A549 (cell line): ENCODE measurements at regions not wholly inside any gene's neighbourhood (a gene's known extent, or its start where the extent isn't known, plus 50 kb on each side); places are given as distances from the start of the nearest gene placed in this dataset.

Experiments
- ATAC-seq, 2 experiments: fragments of 200-7000 bp in 1 of 2; fragments of >200 bp in 1 of 2; cut with Nextera tagmentation in 1 of 2; cut with Tn5 transposase in 1 of 2; 3 replicates each; pipeline versions ENCODE4 v1.8.0 to v1.9.1; 2018 to 2020; ENCODE audit warnings: mild to moderate bottlenecking in 1 of 2, moderate library complexity in 1 of 2
- CTCF ChIA-PET: fragments of 300-600 bp; sonication (Branson Sonifier 250); formaldehyde crosslinking; extraction: SDS; loops from one replicate; lab custom pipeline; 2021; ENCODE audit warnings: antibody characterized with exemption, inconsistent platforms; lab: Yijun Ruan, JAX
- POLR2A ChIA-PET: fragments of 350-600 bp; formaldehyde crosslinking; extraction: SDS; loops from one replicate; lab custom pipeline; 2021; ENCODE audit warnings: antibody characterized with exemption, inconsistent platforms; lab: Yijun Ruan, JAX
- DNase-seq, 2 experiments: peaks; one replicate each; pipeline versions ENCODE4 v3.0.0 to v3.0.0-alpha.2; 2011 to 2016; ENCODE audit warnings: low read depth in 1 of 2, low spot score in 1 of 2
- FAIRE-seq: peaks from 2 replicates; lab custom pipeline; 2011; peaks lifted over from hg19 to GRCh38; lab: Jason Lieb, UNC
- H3K27ac ChIP-seq, 2 experiments: fragments of >200 bp; sonication (Bioruptor Twin); formaldehyde crosslinking; 3 replicates each; pipeline ENCODE4 v1.5.1; 2016 to 2017
- H3K4me1 ChIP-seq: fragments of >200 bp; sonication (Bioruptor Twin); formaldehyde crosslinking; 3 replicates; pipeline ENCODE4 v1.6.1; 2016
- H3K4me2 ChIP-seq: fragments of >200 bp; sonication (Bioruptor Twin); formaldehyde crosslinking; 3 replicates; pipeline ENCODE4 v1.6.1; 2016
- H3K4me3 ChIP-seq: fragments of >200 bp; sonication (Bioruptor Twin); formaldehyde crosslinking; 3 replicates; pipeline ENCODE4 v1.5.1; 2016
- H3K9me3 ChIP-seq: fragments of >200 bp; sonication (Bioruptor Twin); formaldehyde crosslinking; 3 replicates; pipeline ENCODE4 v1.6.1; 2016
- CEBPB ChIP-seq, 2 experiments: fragments of >200 bp in 1 of 2; sonication (Bioruptor Twin) in 1 of 2; formaldehyde crosslinking in 1 of 2; IDR thresholded peaks; 2 replicates each; pipeline ENCODE4 v1.6.1; 2012 to 2016
- CHD4 ChIP-seq: fragments of 200-600 bp; sonication (generic); IDR thresholded peaks from 2 replicates; pipeline ENCODE4 v1.6.1; 2016; ENCODE audit warnings: antibody characterized with exemption, mild to moderate bottlenecking, borderline replicate concordance
- EHF ChIP-seq: fragments of 250-450 bp; sonication (Bioruptor Pico); IDR thresholded peaks from 2 replicates; pipeline ENCODE4 v1.5.0; 2020; ENCODE audit warnings: mild to moderate bottlenecking
- EP300 ChIP-seq, 2 experiments: fragments of >200 bp; sonication (Bioruptor Twin); formaldehyde crosslinking; IDR thresholded peaks; 2 replicates in 1 of 2; 3 replicates in 1 of 2; pipeline ENCODE4 v1.6.1; 2016 to 2017
- GATA3 ChIP-seq: IDR thresholded peaks from 2 replicates; pipeline ENCODE4 v1.6.1; 2012; ENCODE audit warnings: borderline replicate concordance
- HDAC2 ChIP-seq: fragments of 200-600 bp; sonication (generic); IDR thresholded peaks from 2 replicates; pipeline ENCODE4 v1.6.1; 2016
- JUN ChIP-seq, 2 experiments: fragments of >200 bp; sonication (Bioruptor Twin); formaldehyde crosslinking; IDR thresholded peaks; 2 replicates in 1 of 2; 3 replicates in 1 of 2; pipeline ENCODE4 v1.6.1; 2016 to 2017
- KDM1A ChIP-seq: fragments of 200-600 bp; sonication (generic); IDR thresholded peaks from 2 replicates; pipeline ENCODE4 v1.6.1; 2016; ENCODE audit warnings: low read depth, mild to moderate bottlenecking
- NPAS2 ChIP-seq: fragments of 250-450 bp; sonication (Bioruptor Pico); IDR thresholded peaks from 2 replicates; pipeline ENCODE4 v1.8.0; 2022; ENCODE audit warnings: mild to moderate bottlenecking, moderate library complexity, borderline replicate concordance
- RAD21 ChIP-seq, 2 experiments: fragments of >200 bp in 1 of 2; sonication (Bioruptor Twin) in 1 of 2; formaldehyde crosslinking in 1 of 2; IDR thresholded peaks in 1 of 2; conservative IDR thresholded peaks in 1 of 2; 2 replicates in 1 of 2; 3 replicates in 1 of 2; pipeline ENCODE4 v1.6.1; 2012 to 2018; ENCODE audit warnings: inconsistent platforms in 1 of 2
- TP53 ChIP-seq: fragments of 250-450 bp; sonication (Bioruptor Pico); IDR thresholded peaks from 2 replicates; pipeline ENCODE4 v1.5.0; 2021; ENCODE audit warnings: mild to moderate bottlenecking, moderate library complexity
- ZC3H11A ChIP-seq: fragments of 450-650 bp; IDR thresholded peaks from 2 replicates; pipeline ENCODE4 v1.6.1; 2014; ENCODE audit warnings: antibody characterized with exemption, mild to moderate bottlenecking
- ZSCAN20 ChIP-seq: fragments of 250-450 bp; sonication (Bioruptor Pico); IDR thresholded peaks from 2 replicates; pipeline ENCODE4 v1.8.0; 2022; ENCODE audit warnings: mild to moderate bottlenecking, moderate library complexity
- WGBS: methylation state at CpG from one replicate; pipeline ENCODE4 v1.1.6; 2017; ENCODE audit errors: missing lambda C conversion rate; 5-methylcytosine and 5-hydroxymethylcytosine counted together
- TF ChIP-seq, protein P1 (sequence below): fragments of 200-600 bp; sonication (generic); IDR thresholded peaks from 2 replicates; pipeline ENCODE4 v1.6.1; 2016; ENCODE audit warnings: antibody characterized with exemption, mild to moderate bottlenecking, moderate library complexity
- TF ChIP-seq, protein P2 (sequence below): fragments of >200 bp; sonication (Bioruptor Twin); formaldehyde crosslinking; IDR thresholded peaks from 3 replicates; pipeline ENCODE4 v1.5.1; 2016
- TF ChIP-seq, protein P3 (sequence below): fragments of 150-350 bp; IDR thresholded peaks from 2 replicates; pipeline ENCODE4 v1.6.1; 2014; ENCODE audit warnings: low read depth, mild to moderate bottlenecking, low read length

GRCh38 chr21:15367061-15367626 lies 302.3 kb upstream of the NRIP1 start:
- FAIRE-seq = no peak
- no peak overlapping the region for H3K4me2 ChIP-seq
- POLR2A ChIA-PET = no interaction called here
- H3K4me3 ChIP-seq = no peak overlapping the region
- H3K4me1 ChIP-seq = no peaks in the 10 kb centered on the region
- H3K9me3 ChIP-seq = peaks cover 12% of the 10 kb centered on the region; the same call in 1 of the 3 replicates
- CTCF ChIA-PET = no interaction called here
- WGBS = 90% methylated on average over 7 of the region's 7 CpGs
- no peak for ATAC-seq
- H3K27ac ChIP-seq = no peak overlapping the region
- DNase-seq = no peak
- TF ChIP-seq ZSCAN20 (CRISPR knock-in tag) (no peak), JUN (IDR thresholded peaks at IDR 0.05) (no peak)

- Histone ChIP-seq H3K9me3 (peaks cover 7% of the 10 kb centered on the region; the same call in 1 of the 3 replicates), H3K4me1 (no peaks in the 10 kb centered on the region), H3K27ac (no peak overlapping the region), H3K4me2 (no peak overlapping the region), H3K4me3 (no peak overlapping the region)
- DNase-seq (no peak), FAIRE-seq (no peak), ATAC-seq (no peak)
- 88% methylated on average over 8 of the region's 8 CpGs for WGBS
- POLR2A ChIA-PET = no interaction called here
- TF ChIP-seq CHD4 (no peak), HDAC2 (no peak), TP53 (CRISPR knock-in tag) (no peak), KDM1A (no peak), GATA3 (no peak)
- TF ChIP-seq, protein P1, sequence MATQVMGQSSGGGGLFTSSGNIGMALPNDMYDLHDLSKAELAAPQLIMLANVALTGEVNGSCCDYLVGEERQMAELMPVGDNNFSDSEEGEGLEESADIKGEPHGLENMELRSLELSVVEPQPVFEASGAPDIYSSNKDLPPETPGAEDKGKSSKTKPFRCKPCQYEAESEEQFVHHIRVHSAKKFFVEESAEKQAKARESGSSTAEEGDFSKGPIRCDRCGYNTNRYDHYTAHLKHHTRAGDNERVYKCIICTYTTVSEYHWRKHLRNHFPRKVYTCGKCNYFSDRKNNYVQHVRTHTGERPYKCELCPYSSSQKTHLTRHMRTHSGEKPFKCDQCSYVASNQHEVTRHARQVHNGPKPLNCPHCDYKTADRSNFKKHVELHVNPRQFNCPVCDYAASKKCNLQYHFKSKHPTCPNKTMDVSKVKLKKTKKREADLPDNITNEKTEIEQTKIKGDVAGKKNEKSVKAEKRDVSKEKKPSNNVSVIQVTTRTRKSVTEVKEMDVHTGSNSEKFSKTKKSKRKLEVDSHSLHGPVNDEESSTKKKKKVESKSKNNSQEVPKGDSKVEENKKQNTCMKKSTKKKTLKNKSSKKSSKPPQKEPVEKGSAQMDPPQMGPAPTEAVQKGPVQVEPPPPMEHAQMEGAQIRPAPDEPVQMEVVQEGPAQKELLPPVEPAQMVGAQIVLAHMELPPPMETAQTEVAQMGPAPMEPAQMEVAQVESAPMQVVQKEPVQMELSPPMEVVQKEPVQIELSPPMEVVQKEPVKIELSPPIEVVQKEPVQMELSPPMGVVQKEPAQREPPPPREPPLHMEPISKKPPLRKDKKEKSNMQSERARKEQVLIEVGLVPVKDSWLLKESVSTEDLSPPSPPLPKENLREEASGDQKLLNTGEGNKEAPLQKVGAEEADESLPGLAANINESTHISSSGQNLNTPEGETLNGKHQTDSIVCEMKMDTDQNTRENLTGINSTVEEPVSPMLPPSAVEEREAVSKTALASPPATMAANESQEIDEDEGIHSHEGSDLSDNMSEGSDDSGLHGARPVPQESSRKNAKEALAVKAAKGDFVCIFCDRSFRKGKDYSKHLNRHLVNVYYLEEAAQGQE = no peak
- CTCF ChIA-PET = no interaction called here
Measured at GRCh38 chr21:15370462-15370975, 305.7 kb upstream of the NRIP1 start.

DNA sequence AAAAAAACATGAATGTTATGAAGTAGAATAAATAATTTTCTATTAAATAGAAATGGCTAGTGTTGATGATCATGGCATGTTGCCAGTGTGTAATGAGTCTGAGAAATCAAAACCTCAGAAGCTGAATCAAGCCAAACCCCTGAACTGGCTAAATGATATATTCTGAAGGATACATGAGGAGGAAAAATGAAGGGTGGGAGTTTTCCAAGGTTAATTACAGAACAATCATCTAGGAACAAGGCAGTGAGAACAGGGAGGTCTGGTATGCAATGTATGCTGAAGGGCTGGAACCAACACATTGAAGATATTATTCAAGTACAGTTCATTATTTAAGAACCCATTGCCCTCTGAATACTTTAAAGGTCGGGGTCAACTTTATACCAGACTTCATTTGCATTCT lies 309.1 kb upstream of the NRIP1 start:
- FAIRE-seq = no peak
- CTCF ChIA-PET = no interaction called here

More for the DNA sequence above, 309.1 kb upstream of the NRIP1 start:
- POLR2A ChIA-PET = no interaction called here
- TF ChIP-seq CEBPB (IDR thresholded peaks at IDR 0.05) = no peak
- TF ChIP-seq GATA3 = no peak
- no peak for TF ChIP-seq KDM1A
- TF ChIP-seq RAD21 (conservative IDR thresholded peaks at IDR 0.05 in 1 of 2, IDR thresholded peaks at IDR 0.05 in 1 of 2) = no peak
- TF ChIP-seq EP300 (IDR thresholded peaks at IDR 0.05) = no peak
- no peak for TF ChIP-seq NPAS2 (CRISPR knock-in tag)
- TF ChIP-seq, protein P2, sequence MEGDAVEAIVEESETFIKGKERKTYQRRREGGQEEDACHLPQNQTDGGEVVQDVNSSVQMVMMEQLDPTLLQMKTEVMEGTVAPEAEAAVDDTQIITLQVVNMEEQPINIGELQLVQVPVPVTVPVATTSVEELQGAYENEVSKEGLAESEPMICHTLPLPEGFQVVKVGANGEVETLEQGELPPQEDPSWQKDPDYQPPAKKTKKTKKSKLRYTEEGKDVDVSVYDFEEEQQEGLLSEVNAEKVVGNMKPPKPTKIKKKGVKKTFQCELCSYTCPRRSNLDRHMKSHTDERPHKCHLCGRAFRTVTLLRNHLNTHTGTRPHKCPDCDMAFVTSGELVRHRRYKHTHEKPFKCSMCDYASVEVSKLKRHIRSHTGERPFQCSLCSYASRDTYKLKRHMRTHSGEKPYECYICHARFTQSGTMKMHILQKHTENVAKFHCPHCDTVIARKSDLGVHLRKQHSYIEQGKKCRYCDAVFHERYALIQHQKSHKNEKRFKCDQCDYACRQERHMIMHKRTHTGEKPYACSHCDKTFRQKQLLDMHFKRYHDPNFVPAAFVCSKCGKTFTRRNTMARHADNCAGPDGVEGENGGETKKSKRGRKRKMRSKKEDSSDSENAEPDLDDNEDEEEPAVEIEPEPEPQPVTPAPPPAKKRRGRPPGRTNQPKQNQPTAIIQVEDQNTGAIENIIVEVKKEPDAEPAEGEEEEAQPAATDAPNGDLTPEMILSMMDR = no peak
- no peak for TF ChIP-seq HDAC2
- no peak for TF ChIP-seq ZC3H11A
- TF ChIP-seq, protein P3, sequence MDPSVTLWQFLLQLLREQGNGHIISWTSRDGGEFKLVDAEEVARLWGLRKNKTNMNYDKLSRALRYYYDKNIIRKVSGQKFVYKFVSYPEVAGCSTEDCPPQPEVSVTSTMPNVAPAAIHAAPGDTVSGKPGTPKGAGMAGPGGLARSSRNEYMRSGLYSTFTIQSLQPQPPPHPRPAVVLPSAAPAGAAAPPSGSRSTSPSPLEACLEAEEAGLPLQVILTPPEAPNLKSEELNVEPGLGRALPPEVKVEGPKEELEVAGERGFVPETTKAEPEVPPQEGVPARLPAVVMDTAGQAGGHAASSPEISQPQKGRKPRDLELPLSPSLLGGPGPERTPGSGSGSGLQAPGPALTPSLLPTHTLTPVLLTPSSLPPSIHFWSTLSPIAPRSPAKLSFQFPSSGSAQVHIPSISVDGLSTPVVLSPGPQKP = no peak
- no peak for TF ChIP-seq EHF (CRISPR knock-in tag)
- TF ChIP-seq, all 56 proteins: peak for 0
- Histone ChIP-seq H3K4me2 (no peak overlapping the region), H3K9me3 (no peaks in the 10 kb centered on the region), H3K27ac (no peak overlapping the region), H3K4me3 (no peak overlapping the region), H3K4me1 (no peaks in the 10 kb centered on the region)
- ATAC-seq = no peak
- no peak for DNase-seq
- WGBS = 22% methylated on average over 1 of the region's 1 CpG
